ENCODE measurements at regions not wholly inside any gene's neighbourhood (a gene's known extent, or its start where the extent isn't known, plus 50 kb on each side); places are given as distances from the start of the nearest gene placed in this dataset.

- Histone ChIP-seq H3K27me3 (no peaks in the 10 kb centered on the region), H3K4me1 (peaks cover 0 to 78% (median 61%) of the 10 kb centered on the region in 4 donors), H3K27ac (peak overlapping the region in 2 of 4 donors; percentile 85 to 88), H3K9me3 (no peaks in the 10 kb centered on the region), H3K4me3 (no peak overlapping the region), H3K36me3 (no peaks in the 10 kb centered on the region)
- WGBS, 2 donors = 95 to 98% methylated on average over 1 of the region's 1 CpG
- TF ChIP-seq CTCF (IDR thresholded peaks at IDR 0.05) = no peak
- TF ChIP-seq EP300 (IDR thresholded peaks at IDR 0.05) = no peak
- no peak for TF ChIP-seq POLR2A (IDR thresholded peaks at IDR 0.05)
- TF ChIP-seq POLR2AphosphoS5 (IDR thresholded peaks at IDR 0.05) = peak in 1 of 4 donors; percentile 23
- intact Hi-C loops (cut with DNase I) = no loop called here
- no peak for DNase-seq
Observed at GRCh38 chr3:177468816-177469215, 271.5 kb upstream of the TBL1XR1 start.

- no peak for TF ChIP-seq POLR2AphosphoS5 (IDR thresholded peaks at IDR 0.05)
- TF ChIP-seq CTCF (IDR thresholded peaks at IDR 0.05) = no peak
- TF ChIP-seq EP300 (IDR thresholded peaks at IDR 0.05) = no peak
- TF ChIP-seq POLR2A (IDR thresholded peaks at IDR 0.05) = no peak
- 94 to 96% methylated on average over 3 of the region's 3 CpGs for WGBS, 2 donors
- H3K9me3 ChIP-seq = no peaks in the 10 kb centered on the region
- no peak for DNase-seq
- peak overlapping the region in 3 of 4 donors; percentile 53 to 88 (median 85) for H3K27ac ChIP-seq
- H3K4me3 ChIP-seq = no peak overlapping the region
- intact Hi-C loops (cut with DNase I) = no loop called here
- H3K36me3 ChIP-seq = no peaks in the 10 kb centered on the region
- H3K4me1 ChIP-seq = peaks cover 0 to 74% (median 57%) of the 10 kb centered on the region in 4 donors
- no peaks in the 10 kb centered on the region for H3K27me3 ChIP-seq
Observed at GRCh38 chr3:177469216-177469615, 271.9 kb upstream of the TBL1XR1 start.

GRCh38 chr3:177470197-177470941 is 273.1 kb upstream of the TBL1XR1 start:
- no peak for TF ChIP-seq POLR2AphosphoS5 (IDR thresholded peaks at IDR 0.05)
- TF ChIP-seq CTCF (IDR thresholded peaks at IDR 0.05) = no peak
- no peak for TF ChIP-seq EP300 (IDR thresholded peaks at IDR 0.05)
- TF ChIP-seq POLR2A (IDR thresholded peaks at IDR 0.05) = no peak
- peak overlapping the region in 3 of 4 donors; percentile 53 to 88 (median 85) for H3K27ac ChIP-seq
- H3K36me3 ChIP-seq = no peaks in the 10 kb centered on the region
- H3K4me3 ChIP-seq = no peak overlapping the region
- WGBS, 2 donors = 95 to 97% methylated on average over 8 of the region's 8 CpGs
- H3K4me1 ChIP-seq = peaks cover 0 to 64% (median 53%) of the 10 kb centered on the region in 4 donors
- no peaks in the 10 kb centered on the region for H3K27me3 ChIP-seq
- intact Hi-C loops (cut with DNase I) = no loop called here
- no peak for DNase-seq
- H3K9me3 ChIP-seq = no peaks in the 10 kb centered on the region

- 49 to 74% methylated on average over 4 of the region's 4 CpGs for WGBS, 2 donors
- H3K27ac ChIP-seq = peak overlapping the region in 2 of 4 donors; percentile 85 to 88
- no peaks in the 10 kb centered on the region for H3K27me3 ChIP-seq
- H3K4me3 ChIP-seq = no peak overlapping the region
- DNase-seq = no peak
- intact Hi-C loops (cut with DNase I) = no loop called here
- H3K36me3 ChIP-seq = no peaks in the 10 kb centered on the region
- H3K9me3 ChIP-seq = no peaks in the 10 kb centered on the region
- H3K4me1 ChIP-seq = peaks cover 0 to 50% (median 40%) of the 10 kb centered on the region in 4 donors
- TF ChIP-seq EP300 (IDR thresholded peaks at IDR 0.05) = no peak
- no peak for TF ChIP-seq CTCF (IDR thresholded peaks at IDR 0.05)
- no peak for TF ChIP-seq POLR2AphosphoS5 (IDR thresholded peaks at IDR 0.05)
- TF ChIP-seq POLR2A (IDR thresholded peaks at IDR 0.05) = no peak
Observed at GRCh38 chr3:177471733-177472480, 274.6 kb upstream of the TBL1XR1 start.
